ENCODE measurements at regions not wholly inside any gene's neighbourhood (a gene's known extent, or its start where the extent isn't known, plus 50 kb on each side); places are given as distances from the start of the nearest gene placed in this dataset.
A peak's percentile ranks its signal among the peaks of the same experiment; 100 is the strongest.

GRCh38 chr5:164663198-164663989 lies 1158.0 kb downstream of the MAT2B start:
- 45 to 54% (median 52%) methylated on average over 2 of the region's 2 CpGs for WGBS, 4 donors
- no peak for TF ChIP-seq POLR2A (IDR thresholded peaks at IDR 0.05)
- TF ChIP-seq CTCF (IDR thresholded peaks at IDR 0.05), result no peak

DNA sequence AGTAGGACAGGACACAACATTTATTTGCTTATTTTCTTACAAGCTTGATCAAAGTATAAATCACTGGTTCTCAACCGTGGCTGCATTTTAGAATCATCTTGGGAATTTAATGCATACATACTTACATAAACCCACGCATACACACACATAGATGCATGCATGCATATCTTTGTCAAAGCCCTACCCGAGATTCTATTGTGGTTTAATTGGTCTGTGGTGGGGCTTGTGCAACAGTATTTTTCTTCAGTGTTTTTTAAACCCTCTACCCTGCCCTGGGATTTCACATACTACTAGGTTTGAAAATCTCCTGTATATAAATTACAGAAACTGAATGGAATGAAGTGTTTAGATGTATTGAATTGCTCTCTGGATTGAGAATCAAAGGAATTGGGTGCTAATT lies 1166.2 kb downstream of the MAT2B start:
- no peak for DNase-seq
- TF ChIP-seq CTCF (IDR thresholded peaks at IDR 0.05) (no peak), POLR2A (IDR thresholded peaks at IDR 0.05) (no peak)
- 51 to 68% (median 67%) methylated on average over 3 of the region's 3 CpGs for WGBS, 4 donors
- H3K4me3 ChIP-seq, result no peak overlapping the region
- no peaks in the 10 kb centered on the region for H3K9me3 ChIP-seq (replicated peaks in 1 of 3)
- no peaks in the 10 kb centered on the region for H3K4me1 ChIP-seq (replicated peaks in 1 of 2)
- no peaks in the 10 kb centered on the region for H3K36me3 ChIP-seq (replicated peaks in 1 of 2)
- intact Hi-C loops (cut with DNase I), result no loop called here
- no peaks in the 10 kb centered on the region for H3K27me3 ChIP-seq
- no peak overlapping the region for H3K27ac ChIP-seq

More at GRCh38 chr5:164663198-164663989, 1158.0 kb downstream of the MAT2B start:
- H3K36me3 ChIP-seq (replicated peaks in 1 of 2), result no peaks in the 10 kb centered on the region
- no peaks in the 10 kb centered on the region for H3K9me3 ChIP-seq (replicated peaks in 1 of 3)
- no peaks in the 10 kb centered on the region for H3K4me1 ChIP-seq (replicated peaks in 1 of 2)
- DNase-seq, result no peak
- intact Hi-C loops (cut with DNase I), result no loop called here
- no peaks in the 10 kb centered on the region for H3K27me3 ChIP-seq
- H3K27ac ChIP-seq, result no peak overlapping the region
- H3K4me3 ChIP-seq, result no peak overlapping the region

DNA sequence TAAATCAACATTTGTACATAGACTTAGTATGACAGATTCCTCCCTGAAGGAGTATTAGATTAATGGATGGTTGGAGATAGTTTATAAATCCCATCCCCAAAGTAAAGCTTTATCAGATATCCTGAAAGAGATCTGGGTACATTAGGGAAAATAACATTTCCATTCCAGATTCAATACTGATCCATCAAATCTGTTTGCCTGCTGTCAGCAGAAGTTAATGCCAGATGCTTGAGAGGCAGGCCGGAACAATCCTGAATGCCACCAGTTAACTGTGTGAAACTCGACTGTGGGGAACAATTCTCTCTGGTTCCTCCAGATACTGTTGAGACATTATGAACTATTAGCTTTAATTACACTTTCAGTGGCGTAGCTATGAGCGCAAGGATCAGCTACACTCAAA lies 1166.8 kb downstream of the MAT2B start:
- no peak for DNase-seq
- Histone ChIP-seq H3K4me3 (no peak overlapping the region), H3K4me1 (replicated peaks in 1 of 2) (no peaks in the 10 kb centered on the region), H3K9me3 (replicated peaks in 1 of 3) (no peaks in the 10 kb centered on the region), H3K36me3 (replicated peaks in 1 of 2) (no peaks in the 10 kb centered on the region), H3K27me3 (no peaks in the 10 kb centered on the region), H3K27ac (no peak overlapping the region)
- 60 to 78% (median 70%) methylated on average over 4 of the region's 4 CpGs for WGBS, 4 donors
- TF ChIP-seq CTCF (IDR thresholded peaks at IDR 0.05) (no peak), POLR2A (IDR thresholded peaks at IDR 0.05) (no peak)
- intact Hi-C loops (cut with DNase I), result no loop called here

DNA sequence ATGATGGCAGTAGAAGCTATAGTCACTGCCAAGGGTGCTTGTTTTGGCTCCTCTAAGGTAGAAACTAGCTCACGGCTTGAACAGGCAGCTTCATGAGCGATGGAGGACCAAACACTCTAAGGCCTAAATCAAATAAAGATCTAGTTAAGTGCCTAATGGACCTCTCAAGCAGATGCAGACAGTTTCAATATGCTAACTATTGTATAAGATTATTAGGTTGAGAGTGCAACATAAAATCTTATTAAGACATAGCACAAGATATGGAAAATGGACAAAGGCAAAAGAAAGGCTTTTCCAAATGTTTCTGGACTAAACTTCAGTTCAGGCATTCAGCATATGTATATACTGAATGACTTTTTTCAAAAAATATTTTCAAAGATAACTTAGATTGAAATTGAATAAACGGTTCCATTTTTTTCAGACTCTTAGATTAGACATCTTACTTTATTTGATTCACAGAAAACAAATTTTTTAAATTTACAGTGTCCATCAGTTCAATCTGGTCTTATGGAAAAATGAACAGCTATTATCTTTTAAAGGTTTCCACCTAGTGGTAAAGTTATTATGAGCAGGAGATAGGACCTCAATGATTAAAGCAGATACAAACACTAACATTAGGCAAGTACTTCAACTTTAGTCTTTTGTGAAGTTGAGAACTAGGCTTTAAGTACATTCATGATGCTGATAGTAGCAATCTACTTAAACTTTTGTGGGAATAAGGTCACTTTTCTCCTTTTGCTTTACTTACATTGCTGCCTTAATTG lies 1167.7 kb downstream of the MAT2B start:
- WGBS, 4 donors, result 62 to 79% (median 68%) methylated on average over 3 of the region's 3 CpGs
- no peaks in the 10 kb centered on the region for H3K27me3 ChIP-seq
- H3K9me3 ChIP-seq (replicated peaks in 1 of 3), result no peaks in the 10 kb centered on the region
- intact Hi-C loops (cut with DNase I), result no loop called here
- TF ChIP-seq POLR2A (IDR thresholded peaks at IDR 0.05) (no peak), CTCF (IDR thresholded peaks at IDR 0.05) (peak in 2 of 6 experiments; percentile 8 to 29)
- H3K4me1 ChIP-seq (replicated peaks in 1 of 2), result no peaks in the 10 kb centered on the region
- no peak overlapping the region for H3K4me3 ChIP-seq
- no peak for DNase-seq
- H3K27ac ChIP-seq, result no peak overlapping the region
- no peaks in the 10 kb centered on the region for H3K36me3 ChIP-seq (replicated peaks in 1 of 2)
